ENCODE measurements at regions not wholly inside any gene's neighbourhood (a gene's known extent, or its start where the extent isn't known, plus 50 kb on each side); places are given as distances from the start of the nearest gene placed in this dataset.

DNA sequence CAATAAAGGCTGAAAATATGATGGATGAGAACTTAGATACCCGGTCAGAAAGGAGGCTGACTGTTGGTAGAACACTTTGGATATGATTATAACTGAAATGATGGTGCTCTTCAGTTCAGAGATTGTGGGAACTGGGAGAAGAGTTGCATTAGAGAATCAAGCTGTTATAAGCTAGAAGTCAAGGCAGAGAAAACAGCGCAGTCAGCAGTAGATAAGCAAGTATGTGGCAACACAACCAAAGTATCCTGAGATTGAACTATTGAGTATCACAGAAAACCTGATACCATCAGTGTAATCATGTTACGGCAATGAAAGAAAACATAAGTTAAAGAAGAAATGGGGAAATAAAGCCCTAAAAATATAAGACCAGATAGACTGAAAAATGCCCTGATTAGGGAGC is 633.9 kb upstream of the LRRTM1 start:
- TF ChIP-seq EP300 (IDR thresholded peaks at IDR 0.05; ENCODE audit: borderline replicate concordance) (no peak), YY1 (IDR thresholded peaks at IDR 0.05; ENCODE audit: low read depth) (no peak), RAD21 (IDR thresholded peaks at IDR 0.05; ENCODE audit: low read depth) (no peak), TAF1 (IDR thresholded peaks at IDR 0.05; ENCODE audit: low read depth) (no peak), EGR1 (IDR thresholded peaks at IDR 0.05) (no peak)
- TF ChIP-seq, protein P1, sequence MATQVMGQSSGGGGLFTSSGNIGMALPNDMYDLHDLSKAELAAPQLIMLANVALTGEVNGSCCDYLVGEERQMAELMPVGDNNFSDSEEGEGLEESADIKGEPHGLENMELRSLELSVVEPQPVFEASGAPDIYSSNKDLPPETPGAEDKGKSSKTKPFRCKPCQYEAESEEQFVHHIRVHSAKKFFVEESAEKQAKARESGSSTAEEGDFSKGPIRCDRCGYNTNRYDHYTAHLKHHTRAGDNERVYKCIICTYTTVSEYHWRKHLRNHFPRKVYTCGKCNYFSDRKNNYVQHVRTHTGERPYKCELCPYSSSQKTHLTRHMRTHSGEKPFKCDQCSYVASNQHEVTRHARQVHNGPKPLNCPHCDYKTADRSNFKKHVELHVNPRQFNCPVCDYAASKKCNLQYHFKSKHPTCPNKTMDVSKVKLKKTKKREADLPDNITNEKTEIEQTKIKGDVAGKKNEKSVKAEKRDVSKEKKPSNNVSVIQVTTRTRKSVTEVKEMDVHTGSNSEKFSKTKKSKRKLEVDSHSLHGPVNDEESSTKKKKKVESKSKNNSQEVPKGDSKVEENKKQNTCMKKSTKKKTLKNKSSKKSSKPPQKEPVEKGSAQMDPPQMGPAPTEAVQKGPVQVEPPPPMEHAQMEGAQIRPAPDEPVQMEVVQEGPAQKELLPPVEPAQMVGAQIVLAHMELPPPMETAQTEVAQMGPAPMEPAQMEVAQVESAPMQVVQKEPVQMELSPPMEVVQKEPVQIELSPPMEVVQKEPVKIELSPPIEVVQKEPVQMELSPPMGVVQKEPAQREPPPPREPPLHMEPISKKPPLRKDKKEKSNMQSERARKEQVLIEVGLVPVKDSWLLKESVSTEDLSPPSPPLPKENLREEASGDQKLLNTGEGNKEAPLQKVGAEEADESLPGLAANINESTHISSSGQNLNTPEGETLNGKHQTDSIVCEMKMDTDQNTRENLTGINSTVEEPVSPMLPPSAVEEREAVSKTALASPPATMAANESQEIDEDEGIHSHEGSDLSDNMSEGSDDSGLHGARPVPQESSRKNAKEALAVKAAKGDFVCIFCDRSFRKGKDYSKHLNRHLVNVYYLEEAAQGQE (IDR thresholded peaks at IDR 0.05; ENCODE audit: low read depth), result no peak
- TF ChIP-seq, protein P2, sequence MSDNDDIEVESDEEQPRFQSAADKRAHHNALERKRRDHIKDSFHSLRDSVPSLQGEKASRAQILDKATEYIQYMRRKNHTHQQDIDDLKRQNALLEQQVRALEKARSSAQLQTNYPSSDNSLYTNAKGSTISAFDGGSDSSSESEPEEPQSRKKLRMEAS (IDR thresholded peaks at IDR 0.05), result no peak
- TF ChIP-seq, protein P3, sequence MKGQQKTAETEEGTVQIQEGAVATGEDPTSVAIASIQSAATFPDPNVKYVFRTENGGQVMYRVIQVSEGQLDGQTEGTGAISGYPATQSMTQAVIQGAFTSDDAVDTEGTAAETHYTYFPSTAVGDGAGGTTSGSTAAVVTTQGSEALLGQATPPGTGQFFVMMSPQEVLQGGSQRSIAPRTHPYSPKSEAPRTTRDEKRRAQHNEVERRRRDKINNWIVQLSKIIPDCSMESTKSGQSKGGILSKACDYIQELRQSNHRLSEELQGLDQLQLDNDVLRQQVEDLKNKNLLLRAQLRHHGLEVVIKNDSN (IDR thresholded peaks at IDR 0.05), result no peak
